Suprapubic skin (tissue), 4 donors: ENCODE measurements at regions not wholly inside any gene's neighbourhood (a gene's known extent, or its start where the extent isn't known, plus 50 kb on each side); places are given as distances from the start of the nearest gene placed in this dataset.

Experiments used
- DNase-seq, 2 donors: peaks; one replicate each; pipeline ENCODE4 v3.0.0-alpha.2; 2019; ENCODE audit warnings: low spot score in 2 of 2
- H3K27ac ChIP-seq: fragments of 200-600 bp; sonication (generic); one replicate; pipeline ENCODE4 v1.5.1; 2019
- H3K27me3 ChIP-seq: fragments of 200-600 bp; sonication (generic); one replicate; pipeline ENCODE4 v1.5.1; 2019
- H3K36me3 ChIP-seq: fragments of 200-600 bp; sonication (generic); one replicate; pipeline ENCODE4 v1.5.1; 2019
- H3K4me1 ChIP-seq: fragments of 200-600 bp; sonication (generic); one replicate; pipeline ENCODE4 v1.5.1; 2019
- H3K4me3 ChIP-seq: fragments of 200-600 bp; sonication (generic); one replicate; pipeline ENCODE4 v1.5.1; 2019; ENCODE audit warnings: mild to moderate bottlenecking
- H3K9me3 ChIP-seq: fragments of 200-600 bp; sonication (generic); one replicate; pipeline ENCODE4 v1.5.1; 2019
- EP300 ChIP-seq: sonication (generic); formaldehyde crosslinking; IDR thresholded peaks from one replicate; pipeline ENCODE4 v1.6.1; 2017; ENCODE audit warnings: antibody characterized with exemption
- POLR2A ChIP-seq, 2 donors: fragments of 450-650 bp; IDR thresholded peaks; one replicate each; pipeline ENCODE4 v1.6.1; 2017; ENCODE audit warnings: antibody characterized with exemption in 2 of 2, mild to moderate bottlenecking in 2 of 2, moderate library complexity in 2 of 2
- POLR2AphosphoS5 ChIP-seq, 3 donors: sonication (generic); formaldehyde crosslinking; IDR thresholded peaks; one replicate each; pipeline ENCODE4 v1.6.1; 2017; ENCODE audit warnings: antibody characterized with exemption in 3 of 3
- WGBS: methylation state at CpG from one replicate; pipeline ENCODE4 v1.1.5; 2018; 5-methylcytosine and 5-hydroxymethylcytosine counted together
- TF ChIP-seq, protein P1 (sequence below), 2 donors: fragments of 200-600 bp in 1 of 2; fragments of 450-650 bp in 1 of 2; sonication (generic) in 1 of 2; IDR thresholded peaks; one replicate each; pipeline ENCODE4 v1.5.1; 2016 to 2019; ENCODE audit warnings: antibody characterized with exemption in 2 of 2, mild to moderate bottlenecking in 1 of 2, moderate library complexity in 1 of 2

DNA sequence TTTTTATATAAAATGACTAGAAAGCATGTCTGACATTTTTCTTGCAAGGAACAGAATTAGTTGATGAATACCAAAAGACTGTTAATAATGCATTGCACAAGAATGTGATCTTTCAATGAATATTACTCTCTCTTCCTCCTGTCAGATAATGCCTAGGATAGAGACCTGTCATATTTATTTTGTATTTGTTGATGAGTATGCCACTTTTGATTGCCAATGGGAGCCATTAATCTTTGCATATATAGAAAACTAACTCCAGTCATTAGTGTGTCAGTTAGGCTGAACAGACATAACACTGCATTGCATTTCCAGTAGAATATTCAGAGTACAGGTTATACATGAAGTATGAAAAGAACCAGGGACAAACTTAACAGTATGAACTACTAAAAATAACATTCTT, 1125.3 kb downstream of the LRFN5 start:
- Histone ChIP-seq H3K4me3 (no peak overlapping the region), H3K36me3 (no peaks in the 10 kb centered on the region), H3K9me3 (no peaks in the 10 kb centered on the region), H3K27ac (no peak overlapping the region), H3K27me3 (no peaks in the 10 kb centered on the region), H3K4me1 (no peaks in the 10 kb centered on the region)
- DNase-seq, result no peak
- TF ChIP-seq POLR2A (IDR thresholded peaks at IDR 0.05) (no peak), POLR2AphosphoS5 (IDR thresholded peaks at IDR 0.05) (no peak), EP300 (no peak)
- TF ChIP-seq, protein P1, sequence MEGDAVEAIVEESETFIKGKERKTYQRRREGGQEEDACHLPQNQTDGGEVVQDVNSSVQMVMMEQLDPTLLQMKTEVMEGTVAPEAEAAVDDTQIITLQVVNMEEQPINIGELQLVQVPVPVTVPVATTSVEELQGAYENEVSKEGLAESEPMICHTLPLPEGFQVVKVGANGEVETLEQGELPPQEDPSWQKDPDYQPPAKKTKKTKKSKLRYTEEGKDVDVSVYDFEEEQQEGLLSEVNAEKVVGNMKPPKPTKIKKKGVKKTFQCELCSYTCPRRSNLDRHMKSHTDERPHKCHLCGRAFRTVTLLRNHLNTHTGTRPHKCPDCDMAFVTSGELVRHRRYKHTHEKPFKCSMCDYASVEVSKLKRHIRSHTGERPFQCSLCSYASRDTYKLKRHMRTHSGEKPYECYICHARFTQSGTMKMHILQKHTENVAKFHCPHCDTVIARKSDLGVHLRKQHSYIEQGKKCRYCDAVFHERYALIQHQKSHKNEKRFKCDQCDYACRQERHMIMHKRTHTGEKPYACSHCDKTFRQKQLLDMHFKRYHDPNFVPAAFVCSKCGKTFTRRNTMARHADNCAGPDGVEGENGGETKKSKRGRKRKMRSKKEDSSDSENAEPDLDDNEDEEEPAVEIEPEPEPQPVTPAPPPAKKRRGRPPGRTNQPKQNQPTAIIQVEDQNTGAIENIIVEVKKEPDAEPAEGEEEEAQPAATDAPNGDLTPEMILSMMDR (IDR thresholded peaks at IDR 0.05), result no peak

DNA sequence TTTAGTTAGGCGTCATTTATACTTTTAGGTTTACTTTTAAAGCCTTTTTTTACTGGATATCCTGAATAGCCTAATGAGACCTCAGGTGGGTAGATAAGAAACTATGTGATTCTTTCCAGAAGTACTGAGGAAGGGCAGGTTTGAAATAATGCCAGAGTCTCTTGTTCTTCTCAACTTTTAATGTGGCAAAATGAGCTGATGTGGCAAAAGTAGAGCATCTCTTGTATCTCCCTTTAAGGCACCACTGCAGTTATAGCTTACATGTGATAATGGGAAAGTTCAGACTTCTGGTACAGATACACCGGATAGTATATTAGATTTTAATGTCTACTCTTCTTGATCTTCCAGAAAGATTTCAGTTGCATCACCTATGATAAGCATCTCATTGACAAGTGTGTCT, 1124.8 kb downstream of the LRFN5 start:
- Histone ChIP-seq H3K36me3 (no peaks in the 10 kb centered on the region), H3K4me1 (no peaks in the 10 kb centered on the region), H3K27ac (no peak overlapping the region), H3K9me3 (no peaks in the 10 kb centered on the region), H3K27me3 (no peaks in the 10 kb centered on the region), H3K4me3 (no peak overlapping the region)
- WGBS, result 89% methylated on average over 2 of the region's 2 CpGs
- no peak for DNase-seq
- no peak for TF ChIP-seq POLR2AphosphoS5 (IDR thresholded peaks at IDR 0.05)
- TF ChIP-seq, protein P1 (IDR thresholded peaks at IDR 0.05), result no peak
- TF ChIP-seq POLR2A (IDR thresholded peaks at IDR 0.05), result no peak
- TF ChIP-seq EP300, result no peak

DNA sequence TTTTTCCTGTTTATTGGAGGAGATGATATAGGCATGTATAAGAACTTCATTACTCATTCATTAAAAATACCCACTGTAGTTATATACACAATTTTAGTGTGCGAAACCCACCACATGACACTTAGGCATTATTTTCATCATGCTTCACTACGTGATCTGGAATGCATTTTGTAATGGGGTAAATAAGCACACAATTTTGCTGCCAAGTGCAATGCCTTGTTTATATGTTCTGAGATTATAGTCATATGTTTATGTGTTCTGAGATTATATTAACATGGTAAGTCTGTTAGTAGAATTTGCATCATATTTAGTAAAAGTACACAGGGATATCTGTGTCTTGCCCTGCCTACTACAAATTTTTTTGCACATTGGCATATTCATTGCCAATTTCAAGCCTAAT, 1123.0 kb downstream of the LRFN5 start:
- WGBS, result 77% methylated on average over 2 of the region's 2 CpGs
- Histone ChIP-seq H3K27me3 (no peaks in the 10 kb centered on the region), H3K27ac (no peak overlapping the region), H3K4me3 (no peak overlapping the region), H3K4me1 (no peaks in the 10 kb centered on the region), H3K9me3 (no peaks in the 10 kb centered on the region), H3K36me3 (no peaks in the 10 kb centered on the region)
- no peak for TF ChIP-seq POLR2A (IDR thresholded peaks at IDR 0.05)
- TF ChIP-seq, protein P1 (IDR thresholded peaks at IDR 0.05), result no peak
- no peak for TF ChIP-seq POLR2AphosphoS5 (IDR thresholded peaks at IDR 0.05)
- no peak for TF ChIP-seq EP300
- DNase-seq, result no peak

DNA sequence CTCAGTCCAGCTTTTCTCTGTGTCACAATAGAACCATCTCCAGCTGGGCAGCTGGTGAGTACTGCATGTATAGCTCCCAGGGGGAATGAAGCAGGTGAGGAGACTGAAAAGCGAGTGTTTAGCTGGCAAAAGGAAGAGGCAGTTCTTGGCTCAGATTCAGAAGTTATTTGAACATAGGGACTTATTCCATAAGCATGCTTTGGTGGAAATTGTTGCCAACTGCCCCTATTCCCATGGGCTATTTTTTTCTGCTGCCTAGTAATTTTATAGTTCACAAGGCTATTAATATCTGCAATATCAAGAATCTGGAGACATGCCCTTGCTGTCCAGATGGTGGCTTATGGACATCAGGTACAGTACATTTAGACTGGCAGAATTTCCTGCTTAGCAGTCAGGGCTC, 1112.7 kb downstream of the LRFN5 start:
- no peaks in the 10 kb centered on the region for H3K4me1 ChIP-seq
- DNase-seq, result no peak
- no peaks in the 10 kb centered on the region for H3K36me3 ChIP-seq
- H3K4me3 ChIP-seq, result no peak overlapping the region
- TF ChIP-seq, protein P1 (IDR thresholded peaks at IDR 0.05), result no peak
- no peak for TF ChIP-seq EP300
- no peak for TF ChIP-seq POLR2AphosphoS5 (IDR thresholded peaks at IDR 0.05)
- no peak for TF ChIP-seq POLR2A (IDR thresholded peaks at IDR 0.05)
- no peaks in the 10 kb centered on the region for H3K27me3 ChIP-seq
- no peak overlapping the region for H3K27ac ChIP-seq
- no peaks in the 10 kb centered on the region for H3K9me3 ChIP-seq
- 19% methylated on average over 1 of the region's 1 CpG for WGBS

DNA sequence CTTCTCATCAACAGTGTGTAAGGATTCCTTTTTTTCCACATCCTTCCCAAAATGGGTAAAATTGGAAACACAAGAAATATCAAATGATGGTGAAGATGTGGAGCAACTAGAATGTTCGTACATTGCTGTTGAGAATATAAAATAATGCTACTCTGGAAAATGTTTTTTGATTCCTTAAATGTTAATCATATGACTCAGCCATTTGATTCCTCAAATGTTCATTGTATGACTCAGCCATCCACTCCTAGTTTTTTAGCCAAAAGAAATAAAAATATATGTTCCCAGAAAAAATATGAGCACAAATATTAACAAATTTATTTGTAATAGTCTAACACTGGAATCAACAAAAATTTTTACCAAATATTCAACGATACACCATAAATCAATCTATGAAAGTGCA, 1108.6 kb downstream of the LRFN5 start:
- TF ChIP-seq POLR2AphosphoS5 (IDR thresholded peaks at IDR 0.05) (no peak), POLR2A (IDR thresholded peaks at IDR 0.05) (no peak), EP300 (no peak)
- TF ChIP-seq, protein P1 (IDR thresholded peaks at IDR 0.05), result no peak
- Histone ChIP-seq H3K9me3 (no peaks in the 10 kb centered on the region), H3K4me3 (no peak overlapping the region), H3K27me3 (no peaks in the 10 kb centered on the region), H3K27ac (no peak overlapping the region), H3K4me1 (no peaks in the 10 kb centered on the region), H3K36me3 (no peaks in the 10 kb centered on the region)
- no peak for DNase-seq
- 54% methylated on average over 2 of the region's 2 CpGs for WGBS
